ENCODE measurements at regions not wholly inside any gene's neighbourhood (a gene's known extent, or its start where the extent isn't known, plus 50 kb on each side); places are given as distances from the start of the nearest gene placed in this dataset.

DNA sequence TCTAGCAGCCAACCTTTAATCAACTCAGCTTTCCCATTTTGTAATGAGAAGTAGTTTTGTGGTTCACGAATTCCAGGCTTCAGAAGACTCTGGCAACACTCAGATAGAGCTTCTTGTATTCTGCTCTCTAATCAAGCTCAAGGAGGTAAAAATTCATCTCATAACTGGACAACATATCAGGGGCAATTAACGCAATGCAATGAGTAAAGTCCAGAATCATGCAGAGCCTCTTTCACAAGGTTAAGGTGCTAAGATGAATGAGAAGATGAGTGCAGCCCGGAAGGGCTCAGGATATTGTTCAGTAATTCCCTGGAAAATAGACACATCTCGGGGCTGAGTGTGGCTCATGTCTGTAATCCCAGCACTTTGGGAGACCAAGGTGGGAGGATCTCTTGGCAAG lies 527.7 kb downstream of the SOX11 start:
- TF ChIP-seq, protein P1, sequence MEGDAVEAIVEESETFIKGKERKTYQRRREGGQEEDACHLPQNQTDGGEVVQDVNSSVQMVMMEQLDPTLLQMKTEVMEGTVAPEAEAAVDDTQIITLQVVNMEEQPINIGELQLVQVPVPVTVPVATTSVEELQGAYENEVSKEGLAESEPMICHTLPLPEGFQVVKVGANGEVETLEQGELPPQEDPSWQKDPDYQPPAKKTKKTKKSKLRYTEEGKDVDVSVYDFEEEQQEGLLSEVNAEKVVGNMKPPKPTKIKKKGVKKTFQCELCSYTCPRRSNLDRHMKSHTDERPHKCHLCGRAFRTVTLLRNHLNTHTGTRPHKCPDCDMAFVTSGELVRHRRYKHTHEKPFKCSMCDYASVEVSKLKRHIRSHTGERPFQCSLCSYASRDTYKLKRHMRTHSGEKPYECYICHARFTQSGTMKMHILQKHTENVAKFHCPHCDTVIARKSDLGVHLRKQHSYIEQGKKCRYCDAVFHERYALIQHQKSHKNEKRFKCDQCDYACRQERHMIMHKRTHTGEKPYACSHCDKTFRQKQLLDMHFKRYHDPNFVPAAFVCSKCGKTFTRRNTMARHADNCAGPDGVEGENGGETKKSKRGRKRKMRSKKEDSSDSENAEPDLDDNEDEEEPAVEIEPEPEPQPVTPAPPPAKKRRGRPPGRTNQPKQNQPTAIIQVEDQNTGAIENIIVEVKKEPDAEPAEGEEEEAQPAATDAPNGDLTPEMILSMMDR (IDR thresholded peaks at IDR 0.05) = no peak
- no peak for TF ChIP-seq EZH2 (IDR thresholded peaks at IDR 0.05; ENCODE audit: borderline replicate concordance, insufficient read depth, low read depth, low read length, poor library complexity, severe bottlenecking)
- no peak overlapping the region for H3K4me3 Mint-ChIP-seq
- H3K27ac Mint-ChIP-seq = no peak overlapping the region
- POLR2A ChIA-PET = no interaction called here
- H4K20me1 ChIP-seq (ENCODE audit: control insufficient read depth, insufficient read depth, low read length, poor library complexity, severe bottlenecking) = no peaks in the 10 kb centered on the region
- peaks cover 0 to 3% (median 0%) of the 10 kb centered on the region in 3 donors for H3K9me3 ChIP-seq (ENCODE audit: control extremely low read depth in 1 of 3, control insufficient read depth in 2 of 3, insufficient read depth in 1 of 3, low read length in 2 of 3)
- H2AFZ ChIP-seq (ENCODE audit: insufficient read depth, low read depth, low read length, poor library complexity, severe bottlenecking) = no peak overlapping the region
- H3K9me3 Mint-ChIP-seq (ENCODE audit: insufficient read depth) = no peaks in the 10 kb centered on the region
- intact Hi-C loops (cut with micrococcal nuclease) = loop anchor here (10.0 kb wide), 1 partner anchor 125 kb away; no protein-coding TSS in a partner anchor
- no peak overlapping the region for H3K9ac ChIP-seq (ENCODE audit: low read length)
- H3K4me3 ChIP-seq (ENCODE audit: control extremely low read depth in 1 of 5, extremely low read depth in 1 of 5, insufficient read depth in 1 of 5, low read depth in 2 of 5, low read length in 4 of 5) = no peak overlapping the region
- no peak for ATAC-seq (ENCODE audit: low read depth)
- H3K79me2 ChIP-seq (ENCODE audit: control insufficient read depth, insufficient read depth, low read length) = no peaks in the 10 kb centered on the region
- no peak for DNase-seq
- H3K27me3 Mint-ChIP-seq = no peaks in the 10 kb centered on the region
- no peak overlapping the region for H3K4me2 ChIP-seq (replicated peaks; ENCODE audit: low read depth, low read length, poor library complexity, severe bottlenecking)
- peaks cover 25 to 27% of the 10 kb centered on the region in 2 donors for H3K4me1 ChIP-seq (ENCODE audit: control insufficient read depth in 2 of 2, insufficient read depth in 2 of 2, low read length in 2 of 2)
- WGBS (ENCODE audit: insufficient coverage) = 92% methylated on average over 3 of the region's 4 CpGs
- CTCF ChIA-PET = no interaction called here
- H3K36me3 ChIP-seq (replicated peaks in 1 of 2; ENCODE audit: control extremely low read depth in 1 of 2, control insufficient read depth in 1 of 2, extremely low read depth in 1 of 2, insufficient read depth in 2 of 2, low read length in 1 of 2) = no peaks in the 10 kb centered on the region
- no peaks in the 10 kb centered on the region for H3K27me3 ChIP-seq (replicated peaks in 1 of 4; ENCODE audit: control extremely low read depth in 1 of 4, control insufficient read depth in 3 of 4, insufficient read depth in 4 of 4, low read length in 3 of 4)
- no peak overlapping the region for H3K27ac ChIP-seq (ENCODE audit: low read length in 2 of 2)
- peaks cover 28% of the 10 kb centered on the region for H3K4me1 Mint-ChIP-seq

DNA sequence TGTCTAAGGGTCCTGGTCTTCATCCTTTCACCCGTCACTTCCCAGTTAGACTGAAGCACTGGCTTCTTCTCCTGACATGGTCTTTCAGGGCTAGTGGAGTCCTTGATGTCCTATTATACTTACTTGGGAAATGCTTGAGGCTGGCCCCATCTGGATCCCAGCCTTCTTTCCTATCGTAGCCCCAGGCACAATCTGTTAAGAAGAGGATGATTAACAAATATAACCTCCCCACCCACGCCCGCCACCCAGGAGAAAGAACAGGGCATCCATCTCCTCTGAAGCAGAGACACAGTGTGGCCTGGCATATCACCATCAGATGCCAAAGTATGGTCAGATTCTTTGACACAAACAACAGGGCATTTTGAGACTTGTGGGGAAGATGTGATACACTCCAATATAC lies 530.1 kb downstream of the SOX11 start:
- Mint-ChIP-seq H3K27ac (no peak overlapping the region), H3K9me3 (ENCODE audit: insufficient read depth) (no peaks in the 10 kb centered on the region), H3K27me3 (no peaks in the 10 kb centered on the region), H3K4me1 (peaks cover 33% of the 10 kb centered on the region), H3K4me3 (no peak overlapping the region)
- H3K4me2 ChIP-seq (replicated peaks; ENCODE audit: low read depth, low read length, poor library complexity, severe bottlenecking) = no peak overlapping the region
- H3K27me3 ChIP-seq (replicated peaks in 1 of 4; ENCODE audit: control extremely low read depth in 1 of 4, control insufficient read depth in 3 of 4, insufficient read depth in 4 of 4, low read length in 3 of 4) = no peaks in the 10 kb centered on the region
- H3K9me3 ChIP-seq (ENCODE audit: control extremely low read depth in 1 of 3, control insufficient read depth in 2 of 3, insufficient read depth in 1 of 3, low read length in 2 of 3) = peaks cover 0 to 3% (median 0%) of the 10 kb centered on the region in 3 donors
- no CpG with 5 or more reads among the region's 4 CpGs for WGBS (ENCODE audit: insufficient coverage)
- H3K4me1 ChIP-seq (ENCODE audit: control insufficient read depth in 2 of 2, insufficient read depth in 2 of 2, low read length in 2 of 2) = peaks cover 21 to 30% of the 10 kb centered on the region in 2 donors
- H3K4me3 ChIP-seq (ENCODE audit: control extremely low read depth in 1 of 5, extremely low read depth in 1 of 5, insufficient read depth in 1 of 5, low read depth in 2 of 5, low read length in 4 of 5) = no peak overlapping the region
- no peak for DNase-seq
- TF ChIP-seq EZH2 (IDR thresholded peaks at IDR 0.05; ENCODE audit: borderline replicate concordance, insufficient read depth, low read depth, low read length, poor library complexity, severe bottlenecking) = no peak
- TF ChIP-seq, protein P1 (IDR thresholded peaks at IDR 0.05) = no peak
- no peak overlapping the region for H2AFZ ChIP-seq (ENCODE audit: insufficient read depth, low read depth, low read length, poor library complexity, severe bottlenecking)
- POLR2A ChIA-PET = no interaction called here
- H4K20me1 ChIP-seq (ENCODE audit: control insufficient read depth, insufficient read depth, low read length, poor library complexity, severe bottlenecking) = no peaks in the 10 kb centered on the region
- CTCF ChIA-PET = no interaction called here
- H3K27ac ChIP-seq (ENCODE audit: low read length in 2 of 2) = no peak overlapping the region
- no peaks in the 10 kb centered on the region for H3K79me2 ChIP-seq (ENCODE audit: control insufficient read depth, insufficient read depth, low read length)
- no peak for ATAC-seq (ENCODE audit: low read depth)
- intact Hi-C loops (cut with micrococcal nuclease) = loop anchor here (10.0 kb wide), 1 partner anchor 123 kb away; no protein-coding TSS in a partner anchor
- no peaks in the 10 kb centered on the region for H3K36me3 ChIP-seq (replicated peaks in 1 of 2; ENCODE audit: control extremely low read depth in 1 of 2, control insufficient read depth in 1 of 2, extremely low read depth in 1 of 2, insufficient read depth in 2 of 2, low read length in 1 of 2)
- no peak overlapping the region for H3K9ac ChIP-seq (ENCODE audit: low read length)

Data from B cell (primary cell).